Body of pancreas (tissue), 4 donors: ENCODE measurements at regions not wholly inside any gene's neighbourhood (a gene's known extent, or its start where the extent isn't known, plus 50 kb on each side); places are given as distances from the start of the nearest gene placed in this dataset.

Experiments used
- ATAC-seq: fragments of 150-250 bp; one replicate; pipeline ENCODE4 v1.9.1; 2016
- DNase-seq, 4 donors: peaks; one replicate each; pipeline ENCODE4 v3.0.0-alpha.2; 2019
- H3K27ac ChIP-seq, 4 donors: fragments of 200-600 bp; sonication (generic); 1 replicate in 3 of 4; 2 replicates in 1 of 4; pipeline versions ENCODE4 v1.5.1 to v1.6.1; 2016 to 2019; ENCODE audit warnings: mild to moderate bottlenecking in 1 of 4, mixed read lengths in 1 of 4, moderate library complexity in 1 of 4
- H3K27me3 ChIP-seq, 2 donors: fragments of 200-600 bp; sonication (generic); one replicate each; pipeline ENCODE4 v1.6.0; 2016; ENCODE audit warnings: mild to moderate bottlenecking in 1 of 2
- H3K36me3 ChIP-seq, 2 donors: fragments of 200-600 bp; sonication (generic); replicated peaks in 1 of 2; 2 replicates each; pipeline ENCODE4 v1.5.1; 2016; ENCODE audit warnings: low read depth in 2 of 2; ENCODE audit not compliant: insufficient read depth in 1 of 2
- H3K4me1 ChIP-seq: fragments of 200-600 bp; sonication (generic); one replicate; pipeline ENCODE4 v1.6.0; 2016
- H3K4me3 ChIP-seq, 2 donors: fragments of 200-600 bp; sonication (generic); 1 replicate in 1 of 2; 2 replicates in 1 of 2; pipeline ENCODE4 v1.5.1; 2016 to 2019
- H3K9me3 ChIP-seq, 3 donors: fragments of 200-600 bp; sonication (generic); 1 replicate in 2 of 3; 2 replicates in 1 of 3; pipeline ENCODE4 v1.5.1; 2016
- CTCF ChIP-seq, 7 experiments: fragments of 450-650 bp in 4 of 7; fragments of 200-600 bp in 3 of 7; sonication (generic) in 3 of 7; IDR thresholded peaks; one replicate each; pipeline ENCODE4 v1.5.1; 2016 to 2019; ENCODE audit warnings: antibody characterized with exemption in 7 of 7
- POLR2A ChIP-seq, 3 donors: fragments of 450-650 bp; IDR thresholded peaks; one replicate each; pipeline ENCODE4 v1.6.1; 2016; ENCODE audit warnings: antibody characterized with exemption in 3 of 3, mild to moderate bottlenecking in 2 of 3
- WGBS, 2 donors: methylation state at CpG; one replicate each; pipeline ENCODE4 v1.1.5; 2017; 5-methylcytosine and 5-hydroxymethylcytosine counted together
- intact Hi-C: fragments of 100-400 bp; cut with DNase I; formaldehyde crosslinking; loops from one replicate; pipeline ENCODE4 v1.15.1; 2023

GRCh38 chr20:20824924-20825584, 112.6 kb upstream of the RALGAPA2 start:
- Histone ChIP-seq H3K27me3 (no peaks in the 10 kb centered on the region), H3K4me3 (no peak overlapping the region), H3K4me1 (peaks cover 6% of the 10 kb centered on the region), H3K9me3 (no peaks in the 10 kb centered on the region), H3K36me3 (no peaks in the 10 kb centered on the region), H3K27ac (no peak overlapping the region)
- WGBS, 2 donors = 13 to 38% methylated on average over 8 to 18 of the region's 18 CpGs
- ATAC-seq = peak; percentile 64
- peak; percentile 54 to 65 (median 58) for DNase-seq
- TF ChIP-seq CTCF (IDR thresholded peaks at IDR 0.05) = peak; percentile 68 to 89 (median 75)
- no peak for TF ChIP-seq POLR2A (IDR thresholded peaks at IDR 0.05)
- intact Hi-C loops = loop anchor here (5.0 kb wide), 1 partner anchor 158 kb away; no protein-coding TSS in a partner anchor

DNA sequence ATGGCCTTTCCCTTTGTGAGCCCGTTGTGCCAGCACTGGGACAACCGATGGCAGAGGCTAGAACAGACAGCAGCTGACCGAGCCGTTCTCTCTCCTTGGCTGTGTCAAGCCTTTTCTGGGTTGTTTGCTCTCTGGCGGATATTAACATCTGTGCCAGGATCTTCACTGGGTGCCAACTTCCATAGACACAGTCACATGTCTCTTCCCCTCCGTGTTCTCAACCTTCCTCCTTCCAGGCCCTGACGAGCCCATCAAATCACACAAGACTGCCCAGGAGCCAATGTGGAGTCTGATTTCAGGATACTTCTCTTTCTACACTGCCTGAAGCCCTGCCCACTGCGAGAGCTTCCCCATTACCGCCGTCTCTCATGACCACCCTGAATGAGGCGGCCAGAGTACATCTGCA, 111.0 kb upstream of the RALGAPA2 start:
- intact Hi-C loops = no loop called here
- 52 to 61% methylated on average over 11 of the region's 11 CpGs for WGBS, 2 donors

GRCh38 chr20:20821484-20822260, 109.2 kb upstream of the RALGAPA2 start:
- H3K4me1 ChIP-seq = peaks cover 6% of the 10 kb centered on the region
- H3K9me3 ChIP-seq = no peaks in the 10 kb centered on the region
- no peak overlapping the region for H3K27ac ChIP-seq
- WGBS, 2 donors = 55 to 59% methylated on average over 12 of the region's 12 CpGs
- H3K36me3 ChIP-seq = no peaks in the 10 kb centered on the region
- ATAC-seq (no peak), DNase-seq (no peak)
- TF ChIP-seq POLR2A (IDR thresholded peaks at IDR 0.05) (no peak), CTCF (IDR thresholded peaks at IDR 0.05) (no peak)
- intact Hi-C loops = no loop called here
- no peak overlapping the region for H3K4me3 ChIP-seq
- no peaks in the 10 kb centered on the region for H3K27me3 ChIP-seq

More for the DNA sequence above, 111.0 kb upstream of the RALGAPA2 start:
- no peak overlapping the region for H3K27ac ChIP-seq
- H3K4me3 ChIP-seq = no peak overlapping the region
- H3K27me3 ChIP-seq = no peaks in the 10 kb centered on the region
- peaks cover 6% of the 10 kb centered on the region for H3K4me1 ChIP-seq
- no peaks in the 10 kb centered on the region for H3K9me3 ChIP-seq
- no peaks in the 10 kb centered on the region for H3K36me3 ChIP-seq
- TF ChIP-seq CTCF (IDR thresholded peaks at IDR 0.05) (no peak), POLR2A (IDR thresholded peaks at IDR 0.05) (no peak)
- ATAC-seq = no peak
- DNase-seq = peak in 1 of 4 donors; percentile 12

DNA sequence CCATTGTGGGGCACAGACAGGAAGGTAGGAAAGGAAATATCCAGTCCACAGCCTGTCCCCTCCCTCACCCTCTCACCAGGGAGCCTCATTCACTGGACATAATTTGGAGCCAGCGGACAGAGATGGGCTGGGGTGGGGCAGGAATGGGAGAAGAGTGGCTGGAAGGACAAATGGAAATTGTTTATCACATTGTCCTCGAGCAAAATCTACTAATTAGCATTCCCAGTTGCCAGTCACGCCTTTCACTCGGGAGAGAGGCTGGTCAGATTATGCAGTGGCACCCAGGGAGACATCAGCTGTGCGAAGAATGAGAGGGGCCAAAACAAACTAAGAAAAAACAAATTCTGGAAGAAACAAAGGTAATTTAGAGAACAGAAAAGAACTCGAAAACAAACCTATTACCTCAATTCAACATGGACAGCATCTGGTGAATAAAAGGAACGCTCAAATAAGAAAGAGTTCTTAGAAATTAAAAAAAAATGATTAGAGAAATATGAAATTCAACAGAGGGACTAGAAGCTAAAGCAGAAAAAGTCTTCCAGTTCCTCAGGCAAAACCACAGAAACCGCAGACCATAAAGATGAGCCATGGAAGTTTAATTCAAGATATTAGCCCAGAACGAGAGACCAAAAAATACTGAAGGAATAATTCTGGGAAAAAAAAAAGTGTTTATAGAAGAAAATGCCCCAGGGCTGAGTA, 108.5 kb upstream of the RALGAPA2 start:
- no peak overlapping the region for H3K27ac ChIP-seq
- 50 to 52% methylated on average over 8 to 9 of the region's 9 CpGs for WGBS, 2 donors
- no peaks in the 10 kb centered on the region for H3K36me3 ChIP-seq
- no peaks in the 10 kb centered on the region for H3K9me3 ChIP-seq
- H3K27me3 ChIP-seq = no peaks in the 10 kb centered on the region
- intact Hi-C loops = no loop called here
- peaks cover 6% of the 10 kb centered on the region for H3K4me1 ChIP-seq
- no peak for TF ChIP-seq POLR2A (IDR thresholded peaks at IDR 0.05)
- TF ChIP-seq CTCF (IDR thresholded peaks at IDR 0.05) = no peak
- DNase-seq = no peak
- no peak for ATAC-seq
- H3K4me3 ChIP-seq = no peak overlapping the region
